Activated B cell treated with CpG ODN at 0.5 μM for 24 hours (primary cell): ENCODE measurements at regions not wholly inside any gene's neighbourhood (a gene's known extent, or its start where the extent isn't known, plus 50 kb on each side); places are given as distances from the start of the nearest gene placed in this dataset.

ENCODE experiments used
- ATAC-seq: fragments of 200-7000 bp; cut with Tn5 transposase; one replicate; pipeline ENCODE4 v1.10.0; 2021; ENCODE audit warnings: low read depth, mild to moderate bottlenecking, moderate library complexity
- CTCF ChIA-PET: fragments of 350-600 bp; sonication (Branson Sonifier 250); formaldehyde crosslinking; loops from one replicate; lab custom pipeline; 2021; ENCODE audit warnings: antibody characterized with exemption; lab: Charles Lee
- POLR2A ChIA-PET: fragments of 350-600 bp; sonication (Branson Sonifier 250); formaldehyde crosslinking; loops from one replicate; lab custom pipeline; 2021; ENCODE audit warnings: antibody characterized with exemption; lab: Charles Lee
- DNase-seq: peaks from one replicate; pipeline ENCODE4 v3.0.0; 2022
- H3K27ac Mint-ChIP-seq: one replicate; pipeline ENCODE4 v1.8.0; 2020; ENCODE audit warnings: mixed read lengths
- H3K27me3 Mint-ChIP-seq: one replicate; pipeline ENCODE4 v1.8.0; 2021; ENCODE audit warnings: mixed read lengths
- H3K36me3 Mint-ChIP-seq: one replicate; pipeline ENCODE4 v1.8.0; 2021; ENCODE audit warnings: low read depth, mixed read lengths
- H3K4me1 Mint-ChIP-seq: one replicate; pipeline ENCODE4 v1.8.0; 2021; ENCODE audit warnings: mixed read lengths
- H3K4me3 Mint-ChIP-seq: one replicate; pipeline ENCODE4 v1.8.0; 2020; ENCODE audit warnings: mild to moderate bottlenecking, mixed read lengths
- H3K9me3 Mint-ChIP-seq: one replicate; pipeline ENCODE4 v1.8.0; 2020; ENCODE audit warnings: mixed read lengths
- CTCF ChIP-seq: fragments of 200-600 bp; IDR thresholded peaks from one replicate; pipeline ENCODE4 v1.8.0; 2022; ENCODE audit warnings: antibody characterized with exemption, mild to moderate bottlenecking
- intact Hi-C: fragments of 100-400 bp; cut with micrococcal nuclease; formaldehyde crosslinking; loops from one replicate; pipeline ENCODE4 v1.15.1; 2024

GRCh38 chrX:5265324-5265850 lies 963.3 kb downstream of the NLGN4X start:
- ATAC-seq (no peak), DNase-seq (no peak)
- H3K4me3 Mint-ChIP-seq = no peak overlapping the region
- intact Hi-C loops = no loop called here
- no peak for TF ChIP-seq CTCF
- H3K36me3 Mint-ChIP-seq = no peaks in the 10 kb centered on the region
- H3K4me1 Mint-ChIP-seq = no peaks in the 10 kb centered on the region
- H3K27ac Mint-ChIP-seq = no peak overlapping the region
- H3K27me3 Mint-ChIP-seq = no peaks in the 10 kb centered on the region
- no peaks in the 10 kb centered on the region for H3K9me3 Mint-ChIP-seq
- CTCF ChIA-PET = no interaction called here
- POLR2A ChIA-PET = no interaction called here

GRCh38 chrX:5250106-5250505 lies 978.6 kb downstream of the NLGN4X start:
- ChIA-PET POLR2A (no interaction called here), CTCF (no interaction called here)
- Mint-ChIP-seq H3K27ac (no peak overlapping the region), H3K36me3 (no peaks in the 10 kb centered on the region), H3K4me1 (no peaks in the 10 kb centered on the region), H3K9me3 (peaks cover 3% of the 10 kb centered on the region), H3K4me3 (no peak overlapping the region), H3K27me3 (no peaks in the 10 kb centered on the region)
- no peak for ATAC-seq
- intact Hi-C loops = no loop called here
- TF ChIP-seq CTCF = no peak
- no peak for DNase-seq

GRCh38 chrX:5242091-5242790 lies 986.4 kb downstream of the NLGN4X start:
- DNase-seq (no peak), ATAC-seq (no peak)
- H3K4me1 Mint-ChIP-seq = no peaks in the 10 kb centered on the region
- no peaks in the 10 kb centered on the region for H3K27me3 Mint-ChIP-seq
- H3K36me3 Mint-ChIP-seq = no peaks in the 10 kb centered on the region
- no peak for TF ChIP-seq CTCF
- no peaks in the 10 kb centered on the region for H3K9me3 Mint-ChIP-seq
- CTCF ChIA-PET = no interaction called here
- POLR2A ChIA-PET = no interaction called here
- intact Hi-C loops = no loop called here
- H3K4me3 Mint-ChIP-seq = no peak overlapping the region
- no peak overlapping the region for H3K27ac Mint-ChIP-seq

- ATAC-seq (no peak), DNase-seq (no peak)
- intact Hi-C loops = no loop called here
- H3K4me3 Mint-ChIP-seq = no peak overlapping the region
- H3K27ac Mint-ChIP-seq = no peak overlapping the region
- no peaks in the 10 kb centered on the region for H3K36me3 Mint-ChIP-seq
- no peaks in the 10 kb centered on the region for H3K27me3 Mint-ChIP-seq
- POLR2A ChIA-PET = no interaction called here
- H3K4me1 Mint-ChIP-seq = no peaks in the 10 kb centered on the region
- TF ChIP-seq CTCF = no peak
- CTCF ChIA-PET = no interaction called here
- peaks cover 3% of the 10 kb centered on the region for H3K9me3 Mint-ChIP-seq
These were observed 991.9 kb downstream of the NLGN4X start for GRCh38 chrX:5236749-5237148.

GRCh38 chrX:5236096-5236495 lies 992.6 kb downstream of the NLGN4X start:
- intact Hi-C loops = no loop called here
- no peaks in the 10 kb centered on the region for H3K4me1 Mint-ChIP-seq
- H3K36me3 Mint-ChIP-seq = no peaks in the 10 kb centered on the region
- POLR2A ChIA-PET = no interaction called here
- H3K9me3 Mint-ChIP-seq = peaks cover 3% of the 10 kb centered on the region
- no peak for ATAC-seq
- no peak for TF ChIP-seq CTCF
- H3K27me3 Mint-ChIP-seq = no peaks in the 10 kb centered on the region
- H3K4me3 Mint-ChIP-seq = no peak overlapping the region
- DNase-seq = no peak
- CTCF ChIA-PET = no interaction called here
- no peak overlapping the region for H3K27ac Mint-ChIP-seq
